Fibroblast of pulmonary artery (primary cell): ENCODE measurements at regions not wholly inside any gene's neighbourhood (a gene's known extent, or its start where the extent isn't known, plus 50 kb on each side); places are given as distances from the start of the nearest gene placed in this dataset.

Experiments
- DNase-seq: peaks from one replicate; pipeline ENCODE4 v3.0.0-alpha.2; 2010; ENCODE audit warnings: low read depth
- H3K4me3 ChIP-seq: replicated peaks from 2 replicates; pipeline ENCODE4 v1.5.1; 2011; ENCODE audit warnings: low read depth, mild to moderate bottlenecking, control low read depth, low read length, moderate library complexity
- CTCF ChIP-seq: IDR thresholded peaks from 2 replicates; pipeline ENCODE4 v1.5.1; 2011; ENCODE audit warnings: mild to moderate bottlenecking, control low read depth, low read length, inconsistent platforms; ENCODE audit errors: missing control alignments

GRCh38 chr4:27214010-27214409, 353.4 kb downstream of the STIM2 start:
- TF ChIP-seq CTCF: no peak

GRCh38 chr4:27215220-27215826, 354.7 kb downstream of the STIM2 start:
- H3K4me3 ChIP-seq: no peak overlapping the region
- no peak for TF ChIP-seq CTCF
- no peak for DNase-seq

More at GRCh38 chr4:27214010-27214409, 353.4 kb downstream of the STIM2 start:
- no peak overlapping the region for H3K4me3 ChIP-seq
- DNase-seq: no peak

- TF ChIP-seq CTCF: no peak
- peak; percentile 1 for DNase-seq
- H3K4me3 ChIP-seq: no peak overlapping the region
Observed at GRCh38 chr4:27217261-27217769, 356.7 kb downstream of the STIM2 start.

GRCh38 chr4:27218013-27218412, 357.4 kb downstream of the STIM2 start:
- H3K4me3 ChIP-seq: no peak overlapping the region
- DNase-seq: no peak
- no peak for TF ChIP-seq CTCF

GRCh38 chr4:27223326-27223725, 362.7 kb downstream of the STIM2 start:
- no peak for DNase-seq
- H3K4me3 ChIP-seq: no peak overlapping the region
- no peak for TF ChIP-seq CTCF

- DNase-seq: no peak
- H3K4me3 ChIP-seq: no peak overlapping the region
- TF ChIP-seq CTCF: no peak
Observed at GRCh38 chr4:27233531-27233930, 372.9 kb downstream of the STIM2 start.

GRCh38 chr4:27234306-27234899, 373.8 kb downstream of the STIM2 start:
- TF ChIP-seq CTCF: no peak
- DNase-seq: peak; percentile 6

More at GRCh38 chr4:27234306-27234899, 373.8 kb downstream of the STIM2 start:
- no peak overlapping the region for H3K4me3 ChIP-seq
